ENCODE measurements at regions not wholly inside any gene's neighbourhood (a gene's known extent, or its start where the extent isn't known, plus 50 kb on each side); places are given as distances from the start of the nearest gene placed in this dataset.

DNA sequence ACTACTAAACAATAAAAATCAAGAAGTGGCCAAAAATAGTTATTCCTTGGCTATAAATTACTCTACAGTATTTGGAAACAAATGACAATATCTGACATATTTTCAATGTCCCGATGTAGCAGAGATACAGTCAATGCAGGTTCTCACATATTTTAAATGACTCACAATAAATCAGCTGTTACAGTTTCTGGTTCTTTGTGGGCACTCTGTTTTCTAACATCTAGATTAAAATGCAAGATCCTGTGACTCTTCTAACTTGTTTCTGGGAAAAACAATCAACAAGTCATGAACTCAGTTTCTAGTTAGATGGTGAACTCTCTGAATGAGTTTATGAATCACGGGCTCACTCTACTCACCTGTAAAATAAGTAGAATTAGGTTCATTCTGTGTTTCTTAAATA is 849.6 kb upstream of the MBL2 start:
- H3K36me3 ChIP-seq = no peaks in the 10 kb centered on the region
- H3K27me3 ChIP-seq = no peaks in the 10 kb centered on the region
- DNase-seq (no peak), ATAC-seq (no peak)
- TF ChIP-seq POLR2A (IDR thresholded peaks at IDR 0.05) (no peak), CTCF (IDR thresholded peaks at IDR 0.05) (no peak)
- H3K4me1 ChIP-seq = no peaks in the 10 kb centered on the region
- H3K9me3 ChIP-seq = no peaks in the 10 kb centered on the region
- H3K4me3 ChIP-seq = no peak overlapping the region
- intact Hi-C loops (cut with DNase I) = no loop called here
- 75 to 87% (median 83%) methylated on average over 2 of the region's 2 CpGs for WGBS, 4 donors
- no peak overlapping the region for H3K27ac ChIP-seq

DNA sequence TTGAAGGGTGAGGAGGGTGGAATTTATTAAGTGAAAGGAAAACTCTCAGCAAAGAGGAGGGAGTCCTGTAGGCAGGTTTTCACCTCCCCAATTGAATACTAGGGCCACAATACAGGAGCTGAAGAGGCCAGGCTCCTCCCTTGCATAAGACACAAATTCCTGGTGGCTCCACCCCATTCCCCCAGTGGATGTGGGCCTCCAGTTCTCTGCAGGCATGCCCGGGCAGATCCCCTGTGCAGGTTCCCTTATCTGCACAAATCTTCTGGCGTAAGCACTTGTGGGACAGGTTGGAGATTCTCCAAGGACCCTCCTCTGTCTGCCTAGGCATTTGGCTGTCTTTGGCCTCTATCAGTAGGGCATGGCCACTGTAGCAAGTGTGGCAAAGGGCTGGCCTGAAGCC is 847.1 kb upstream of the MBL2 start:
- Histone ChIP-seq H3K27ac (no peak overlapping the region), H3K4me1 (no peaks in the 10 kb centered on the region), H3K9me3 (no peaks in the 10 kb centered on the region), H3K27me3 (no peaks in the 10 kb centered on the region), H3K4me3 (no peak overlapping the region), H3K36me3 (no peaks in the 10 kb centered on the region)
- ATAC-seq (no peak), DNase-seq (no peak)
- no peak for TF ChIP-seq POLR2A (IDR thresholded peaks at IDR 0.05)
- no peak for TF ChIP-seq CTCF (IDR thresholded peaks at IDR 0.05)
- intact Hi-C loops (cut with DNase I) = no loop called here
- WGBS, 4 donors = 80 to 83% (median 82%) methylated on average over 2 of the region's 2 CpGs

DNA sequence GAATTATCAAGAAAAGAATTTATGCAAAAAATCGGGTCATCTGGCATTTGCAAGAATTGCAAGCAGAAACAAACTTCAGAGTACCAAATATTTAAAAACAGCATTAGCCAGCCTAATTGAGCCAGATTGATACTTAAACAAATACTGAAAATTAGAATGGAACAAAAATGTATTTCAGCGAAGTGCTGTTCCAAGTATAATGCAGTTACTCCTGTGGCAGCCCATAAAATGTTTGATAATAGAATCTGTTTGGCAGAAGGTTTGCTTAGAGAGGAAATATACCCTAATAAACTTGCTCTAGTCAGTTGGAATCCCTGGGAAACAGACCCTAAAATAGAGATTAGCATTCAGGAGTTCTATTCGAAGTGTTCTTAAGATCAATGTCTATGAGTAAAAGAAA is 835.1 kb upstream of the MBL2 start:
- H3K9me3 ChIP-seq = no peaks in the 10 kb centered on the region
- DNase-seq (no peak), ATAC-seq (no peak)
- no peaks in the 10 kb centered on the region for H3K36me3 ChIP-seq
- no peak overlapping the region for H3K4me3 ChIP-seq
- 73 to 82% (median 77%) methylated on average over 3 of the region's 3 CpGs for WGBS, 4 donors
- no peak for TF ChIP-seq POLR2A (IDR thresholded peaks at IDR 0.05)
- no peak for TF ChIP-seq CTCF (IDR thresholded peaks at IDR 0.05)
- intact Hi-C loops (cut with DNase I) = loop anchor here in 2 of 10 donors (10.0 kb wide), 1 partner anchor 1657 kb away; no protein-coding TSS in a partner anchor
- no peak overlapping the region for H3K27ac ChIP-seq
- H3K4me1 ChIP-seq = no peaks in the 10 kb centered on the region
- no peaks in the 10 kb centered on the region for H3K27me3 ChIP-seq

- Histone ChIP-seq H3K27me3 (no peaks in the 10 kb centered on the region), H3K9me3 (no peaks in the 10 kb centered on the region), H3K4me3 (no peak overlapping the region), H3K36me3 (no peaks in the 10 kb centered on the region), H3K4me1 (no peaks in the 10 kb centered on the region), H3K27ac (no peak overlapping the region)
- TF ChIP-seq CTCF (IDR thresholded peaks at IDR 0.05) (no peak), POLR2A (IDR thresholded peaks at IDR 0.05) (no peak)
- 55 to 93% (median 82%) methylated on average over 3 of the region's 3 CpGs for WGBS, 4 donors
- no peak for ATAC-seq
- no peak for DNase-seq
- intact Hi-C loops (cut with DNase I) = loop anchor here in 2 of 10 donors (10.0 kb wide), 1 partner anchor 1658 kb away; no protein-coding TSS in a partner anchor
These were observed 834.4 kb upstream of the MBL2 start for GRCh38 chr10:53606981-53607380.

All from heart left ventricle (tissue), 16 donors.